K562 (cell line): ENCODE measurements at regions not wholly inside any gene's neighbourhood (a gene's known extent, or its start where the extent isn't known, plus 50 kb on each side); places are given as distances from the start of the nearest gene placed in this dataset.

ENCODE experiments used
- ATAC-seq: fragments of 200-7000 bp; cut with Tn5 transposase; 3 replicates; pipeline ENCODE4 v1.9.1; 2020; ENCODE audit warnings: moderate library complexity
- BruUV-seq: library from RNA; stranded (reverse); fragments of 400-500 nt; replicated peaks from 2 replicates; lab custom pipeline; 2021; lab: Mats Ljungman, UMichigan
- CTCF ChIA-PET: fragments of 300-600 bp; formaldehyde crosslinking; extraction: SDS; loops from one replicate; lab custom pipeline; 2021; ENCODE audit warnings: low intra/inter-chr PET ratio; lab: Yijun Ruan, JAX
- POLR2A ChIA-PET: fragments of 300-600, 350-650 bp; sonication (Branson Sonifier 250); formaldehyde crosslinking; extraction: SDS; loops from one replicate; lab custom pipeline; 2021; ENCODE audit warnings: antibody characterized with exemption, inconsistent platforms; lab: Yijun Ruan, JAX
- DNase-seq, 4 experiments: peaks; one replicate each; pipeline versions ENCODE4 v3.0.0 to v3.0.0-alpha.2; 2011 to 2018; ENCODE audit warnings: low spot score in 3 of 4, mixed read lengths in 3 of 4; ENCODE audit errors: extremely low read depth in 1 of 4
- FAIRE-seq: peaks from 2 replicates; lab custom pipeline; 2011; peaks lifted over from hg19 to GRCh38; lab: Jason Lieb, UNC
- H2AFZ ChIP-seq: 2 replicates; pipeline ENCODE4 v1.6.0; 2011; ENCODE audit warnings: low read depth, low read length, control low read depth, inconsistent platforms
- H3K27ac ChIP-seq: fragments of 200-600 bp; 3 replicates; pipeline ENCODE4 v1.8.0; 2011; ENCODE audit warnings: low read depth, mild to moderate bottlenecking, control low read depth, inconsistent platforms, low read length, moderate library complexity, mixed read lengths; ENCODE audit errors: extremely low read depth
- H3K27me3 ChIP-seq, 2 experiments: fragments of 300-600 bp in 1 of 2; 2 replicates in 1 of 2; 3 replicates in 1 of 2; pipeline versions ENCODE4 v1.6.0 to v1.8.0; 2011; ENCODE audit warnings: inconsistent platforms in 2 of 2, low read length in 2 of 2, mild to moderate bottlenecking in 1 of 2, mixed read lengths in 1 of 2, moderate library complexity in 1 of 2; ENCODE audit not compliant: control insufficient read depth in 2 of 2, insufficient read depth in 2 of 2
- H3K36me3 ChIP-seq: fragments of 300-600 bp; 3 replicates; pipeline ENCODE4 v1.8.0; 2011; ENCODE audit warnings: mild to moderate bottlenecking, low read length, inconsistent platforms; ENCODE audit not compliant: control insufficient read depth, insufficient read depth
- H3K4me1 ChIP-seq, 2 experiments: fragments of 200-600 bp in 1 of 2; replicated peaks in 1 of 2; 2 replicates in 1 of 2; 3 replicates in 1 of 2; pipeline versions ENCODE4 v1.5.1 to v1.8.0; 2011; ENCODE audit warnings: inconsistent platforms in 2 of 2, low read length in 2 of 2, mild to moderate bottlenecking in 1 of 2, mixed read lengths in 1 of 2, moderate library complexity in 1 of 2; ENCODE audit not compliant: control insufficient read depth in 2 of 2, insufficient read depth in 2 of 2
- H3K4me2 ChIP-seq: 2 replicates; pipeline ENCODE4 v1.6.1; 2011; ENCODE audit warnings: low read length, control low read depth, inconsistent platforms, mixed read lengths; ENCODE audit not compliant: insufficient read depth
- H3K4me3 ChIP-seq: fragments of 200-600 bp; sonication (generic), shearing (Covaris generic); 2 replicates; pipeline ENCODE4 v1.5.1; 2016; ENCODE audit warnings: control low read depth, inconsistent platforms
- H3K79me2 ChIP-seq: fragments of 200-600 bp; 3 replicates; pipeline ENCODE4 v1.8.0; 2011; ENCODE audit warnings: low read length, inconsistent platforms; ENCODE audit not compliant: control insufficient read depth, insufficient read depth
- H3K9ac ChIP-seq, 2 experiments: 2 replicates each; pipeline versions ENCODE4 v1.6.0 to v1.6.1; 2011; ENCODE audit warnings: low read depth in 2 of 2, low read length in 2 of 2, control low read depth in 1 of 2, inconsistent platforms in 1 of 2, mild to moderate bottlenecking in 1 of 2, mixed read lengths in 1 of 2; ENCODE audit not compliant: insufficient read depth in 1 of 2
- H3K9me1 ChIP-seq: one replicate; pipeline ENCODE4 v1.6.0; 2011; ENCODE audit warnings: inconsistent platforms, mild to moderate bottlenecking, low read length, moderate library complexity; ENCODE audit not compliant: control insufficient read depth, insufficient read depth
- H3K9me3 ChIP-seq: replicated peaks from 2 replicates; pipeline ENCODE4 v1.5.1; 2011; ENCODE audit warnings: low read depth, low read length, inconsistent platforms; ENCODE audit not compliant: control insufficient read depth, insufficient read depth
- H4K20me1 ChIP-seq: replicated peaks from 2 replicates; pipeline ENCODE4 v1.6.1; 2011; ENCODE audit warnings: low read length, inconsistent platforms, mixed read lengths; ENCODE audit not compliant: control insufficient read depth, insufficient read depth
- CSDE1 ChIP-seq, 2 experiments: fragments of 450-650 bp; IDR thresholded peaks; 2 replicates each; pipeline ENCODE4 v1.6.1; 2016; ENCODE audit warnings: mild to moderate bottlenecking in 1 of 2
- ERF ChIP-seq: fragments of 450-650 bp; formaldehyde crosslinking; IDR thresholded peaks from 2 replicates; pipeline ENCODE4 v1.4.0; 2020; ENCODE audit warnings: mild to moderate bottlenecking, mixed read lengths
- FOS ChIP-seq: IDR thresholded peaks from 3 replicates; pipeline ENCODE4 v1.6.1; 2011; ENCODE audit not compliant: insufficient read length; ENCODE audit errors: extremely low read depth
- GTF2E2 ChIP-seq: fragments of 200-800 bp; sonication (Bioruptor generic); IDR thresholded peaks from 2 replicates; pipeline ENCODE4 v1.6.1; 2016; ENCODE audit warnings: missing genetic modification characterization, missing compliant biosample characterization
- HIVEP1 ChIP-seq: fragments of 250-450 bp; sonication (Bioruptor Pico); IDR thresholded peaks from 2 replicates; pipeline ENCODE4 v1.4.0; 2020; ENCODE audit warnings: mild to moderate bottlenecking
- ILF3 ChIP-seq: fragments of 450-650 bp; IDR thresholded peaks from 2 replicates; pipeline ENCODE4 v1.6.1; 2018; ENCODE audit warnings: antibody characterized with exemption, mild to moderate bottlenecking, moderate library complexity, borderline replicate concordance
- RBM15 ChIP-seq: fragments of 200-400 bp; formaldehyde crosslinking; IDR thresholded peaks from 2 replicates; pipeline ENCODE4 v1.6.1; 2018; ENCODE audit warnings: mild to moderate bottlenecking, low read length, moderate library complexity; ENCODE audit not compliant: insufficient read depth
- RFX5 ChIP-seq: IDR thresholded peaks from 2 replicates; pipeline ENCODE4 v1.6.1; 2011; ENCODE audit warnings: low read depth, mild to moderate bottlenecking, improper control_type of control experiment, low read length
- SMARCC2 ChIP-seq: fragments of 450-650 bp; IDR thresholded peaks from 2 replicates; pipeline ENCODE4 v1.6.1; 2017; ENCODE audit warnings: antibody characterized with exemption, moderate library complexity, mild to moderate bottlenecking, low read depth
- SNRNP70 ChIP-seq: fragments of 200-400 bp; formaldehyde crosslinking; optimal IDR thresholded peaks from 2 replicates; pipeline ENCODE3; 2017; ENCODE audit warnings: low read depth, low read length
- TAF7 ChIP-seq: fragments of 450-650 bp; IDR thresholded peaks from 2 replicates; pipeline ENCODE4 v1.6.1; 2016; ENCODE audit warnings: missing genetic modification characterization, missing compliant biosample characterization
- TCF7 ChIP-seq: sonication (generic); IDR thresholded peaks from 2 replicates; pipeline ENCODE4 v1.6.1; 2016; ENCODE audit warnings: antibody characterized with exemption, borderline replicate concordance
- ZFP1 ChIP-seq: fragments of 450-650 bp; formaldehyde crosslinking; IDR thresholded peaks from 2 replicates; pipeline ENCODE4 v1.4.0; 2020; ENCODE audit warnings: mild to moderate bottlenecking, mixed read lengths
- ZNF324 ChIP-seq: fragments of 250-450 bp; sonication (Bioruptor Pico); IDR thresholded peaks from 2 replicates; pipeline ENCODE4 v1.4.0; 2020; ENCODE audit warnings: mild to moderate bottlenecking
- WGBS: fragments of 100-300 bp; shearing (Covaris generic); methylation state at CpG from one replicate; pipeline ENCODE4 v1.1.6; 2016; ENCODE audit warnings: low coverage, mixed read lengths; ENCODE audit not compliant: insufficient coverage; ENCODE audit errors: missing lambda C conversion rate; 5-methylcytosine and 5-hydroxymethylcytosine counted together
- in situ Hi-C: fragments of 300-500 bp; cut with MboI; formaldehyde crosslinking; loops from 4 replicates; pipeline ENCODE4 v1.15.0; 2018; ENCODE audit warnings: inconsistent platforms, mixed read lengths
- intact Hi-C: fragments of 100-400 bp; cut with micrococcal nuclease; formaldehyde crosslinking; loops from 2 replicates; pipeline ENCODE4 v1.14.2; 2022
- TF ChIP-seq, protein P1 (sequence below): fragments of 450-650 bp; IDR thresholded peaks from 2 replicates; pipeline ENCODE4 v1.6.1; 2018; ENCODE audit warnings: mild to moderate bottlenecking, low read depth; ENCODE audit not compliant: partially characterized antibody
- TF ChIP-seq, protein P2 (sequence below): fragments of 450-650 bp; IDR thresholded peaks from 2 replicates; pipeline ENCODE4 v1.6.1; 2016; ENCODE audit warnings: mild to moderate bottlenecking

DNA sequence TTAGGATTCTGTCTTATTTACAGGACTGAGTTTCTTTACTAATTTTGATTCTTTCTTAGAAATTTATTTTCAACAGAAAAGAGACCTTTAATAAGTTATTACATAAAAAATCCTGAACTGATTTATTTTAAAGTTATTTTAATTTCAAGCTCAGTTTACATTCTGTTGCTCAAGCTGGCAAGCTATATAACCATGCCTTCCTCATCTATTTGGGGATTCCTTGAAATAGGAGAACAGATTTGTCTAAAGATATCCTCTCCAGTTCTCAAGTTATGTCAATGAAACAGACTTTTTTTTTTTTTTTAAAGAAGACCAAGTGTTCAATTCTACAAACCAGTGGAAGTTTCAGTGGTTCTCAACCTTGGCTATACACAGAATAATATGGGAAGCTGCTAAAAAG, 103.3 kb upstream of the TRHDE start (continued):
- TF ChIP-seq, protein P1, sequence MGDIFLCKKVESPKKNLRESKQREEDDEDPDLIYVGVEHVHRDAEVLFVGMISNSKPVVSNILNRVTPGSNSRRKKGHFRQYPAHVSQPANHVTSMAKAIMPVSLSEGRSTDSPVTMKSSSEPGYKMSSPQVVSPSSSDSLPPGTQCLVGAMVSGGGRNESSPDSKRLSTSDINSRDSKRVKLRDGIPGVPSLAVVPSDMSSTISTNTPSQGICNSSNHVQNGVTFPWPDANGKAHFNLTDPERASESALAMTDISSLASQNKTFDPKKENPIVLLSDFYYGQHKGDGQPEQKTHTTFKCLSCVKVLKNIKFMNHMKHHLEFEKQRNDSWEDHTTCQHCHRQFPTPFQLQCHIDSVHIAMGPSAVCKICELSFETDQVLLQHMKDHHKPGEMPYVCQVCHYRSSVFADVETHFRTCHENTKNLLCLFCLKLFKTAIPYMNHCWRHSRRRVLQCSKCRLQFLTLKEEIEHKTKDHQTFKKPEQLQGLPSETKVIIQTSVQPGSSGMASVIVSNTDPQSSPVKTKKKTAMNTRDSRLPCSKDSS, result no peak
- TF ChIP-seq RFX5, result no peak

DNA sequence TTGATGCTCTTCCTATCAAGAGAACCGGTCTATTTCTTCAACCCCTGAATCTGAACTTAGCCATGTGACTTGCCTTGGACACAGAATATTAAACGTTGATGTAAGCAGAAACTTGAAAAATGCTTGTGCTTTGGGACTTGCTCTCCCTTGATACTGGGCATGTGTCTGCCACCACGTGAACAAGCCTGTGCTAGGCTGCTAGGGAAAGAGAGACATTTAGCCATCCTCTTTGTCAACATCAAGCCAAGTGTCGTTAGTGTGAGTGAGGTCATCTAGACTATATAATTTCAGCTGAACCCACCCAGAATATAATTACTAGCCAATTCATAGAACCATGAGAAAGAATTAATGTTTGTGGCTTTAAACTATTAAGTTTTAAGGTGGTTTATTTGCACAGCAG, 98.2 kb upstream of the TRHDE start:
- H3K9me1 ChIP-seq, result no peaks in the 10 kb centered on the region
- H3K36me3 ChIP-seq, result no peaks in the 10 kb centered on the region
- intact Hi-C loops, result no loop called here
- no peaks in the 10 kb centered on the region for H3K4me1 ChIP-seq
- ATAC-seq, result no peak
- H3K9me3 ChIP-seq, result no peaks in the 10 kb centered on the region
- no peak for FAIRE-seq
- no peak overlapping the region for H3K4me2 ChIP-seq
- CTCF ChIA-PET, result no interaction called here
- H3K27ac ChIP-seq, result no peak overlapping the region
- no TSS peak for BruUV-seq
- no peak overlapping the region for H3K4me3 ChIP-seq
- WGBS, result 0% methylated on average over 4 of the region's 4 CpGs
- DNase-seq, result no peak
- in situ Hi-C loops, result no loop called here
- H4K20me1 ChIP-seq, result no peaks in the 10 kb centered on the region
- H2AFZ ChIP-seq, result no peak overlapping the region
- H3K79me2 ChIP-seq, result no peaks in the 10 kb centered on the region
- POLR2A ChIA-PET, result no interaction called here
- H3K27me3 ChIP-seq, result no peaks in the 10 kb centered on the region
- H3K9ac ChIP-seq, result no peak overlapping the region
- TF ChIP-seq GTF2E2 (tag) (no peak), RBM15 (no peak), ZNF324 (CRISPR knock-in tag) (no peak), ILF3 (no peak), CSDE1 (IDR thresholded peaks at IDR 0.05) (no peak), ZFP1 (CRISPR knock-in tag) (no peak), TCF7 (no peak), HIVEP1 (no peak), TAF7 (tag) (no peak), SMARCC2 (no peak), FOS (no peak), SNRNP70 (no peak), ERF (CRISPR knock-in tag) (no peak)
- TF ChIP-seq, protein P2, sequence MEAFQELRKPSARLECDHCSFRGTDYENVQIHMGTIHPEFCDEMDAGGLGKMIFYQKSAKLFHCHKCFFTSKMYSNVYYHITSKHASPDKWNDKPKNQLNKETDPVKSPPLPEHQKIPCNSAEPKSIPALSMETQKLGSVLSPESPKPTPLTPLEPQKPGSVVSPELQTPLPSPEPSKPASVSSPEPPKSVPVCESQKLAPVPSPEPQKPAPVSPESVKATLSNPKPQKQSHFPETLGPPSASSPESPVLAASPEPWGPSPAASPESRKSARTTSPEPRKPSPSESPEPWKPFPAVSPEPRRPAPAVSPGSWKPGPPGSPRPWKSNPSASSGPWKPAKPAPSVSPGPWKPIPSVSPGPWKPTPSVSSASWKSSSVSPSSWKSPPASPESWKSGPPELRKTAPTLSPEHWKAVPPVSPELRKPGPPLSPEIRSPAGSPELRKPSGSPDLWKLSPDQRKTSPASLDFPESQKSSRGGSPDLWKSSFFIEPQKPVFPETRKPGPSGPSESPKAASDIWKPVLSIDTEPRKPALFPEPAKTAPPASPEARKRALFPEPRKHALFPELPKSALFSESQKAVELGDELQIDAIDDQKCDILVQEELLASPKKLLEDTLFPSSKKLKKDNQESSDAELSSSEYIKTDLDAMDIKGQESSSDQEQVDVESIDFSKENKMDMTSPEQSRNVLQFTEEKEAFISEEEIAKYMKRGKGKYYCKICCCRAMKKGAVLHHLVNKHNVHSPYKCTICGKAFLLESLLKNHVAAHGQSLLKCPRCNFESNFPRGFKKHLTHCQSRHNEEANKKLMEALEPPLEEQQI, result no peak
- TF ChIP-seq, all 486 proteins: peak for 0
